RWPE2 (cell line): ENCODE measurements at regions not wholly inside any gene's neighbourhood (a gene's known extent, or its start where the extent isn't known, plus 50 kb on each side); places are given as distances from the start of the nearest gene placed in this dataset.

ENCODE experiments used
- ATAC-seq: fragments of 200-7000 bp; cut with Tn5 transposase; 3 replicates; pipeline ENCODE4 v1.9.1; 2021; ENCODE audit warnings: low read depth
- DNase-seq: peaks from one replicate; pipeline ENCODE4 v3.0.0-alpha.2; 2020; ENCODE audit warnings: low spot score
- H3K27ac ChIP-seq: fragments of 450-650 bp; 2 replicates; pipeline ENCODE4 v1.5.1; 2017; ENCODE audit warnings: mild to moderate bottlenecking; ENCODE audit not compliant: poor library complexity, severe bottlenecking
- H3K27me3 ChIP-seq: fragments of 250-450 bp; sonication (Bioruptor Pico); 2 replicates; pipeline ENCODE4 v1.5.1; 2021; ENCODE audit warnings: mild to moderate bottlenecking, moderate library complexity; ENCODE audit not compliant: insufficient read depth, poor library complexity, severe bottlenecking
- H3K36me3 ChIP-seq: fragments of 250-450 bp; sonication (Bioruptor Pico); 2 replicates; pipeline ENCODE4 v1.5.1; 2020; ENCODE audit warnings: low read depth, mild to moderate bottlenecking, moderate library complexity
- H3K4me1 ChIP-seq: fragments of 250-450 bp; sonication (Bioruptor Pico); 2 replicates; pipeline ENCODE4 v1.5.1; 2021; ENCODE audit warnings: mild to moderate bottlenecking, moderate library complexity; ENCODE audit not compliant: insufficient read depth, poor library complexity, severe bottlenecking
- H3K4me3 ChIP-seq: fragments of 250-450 bp; sonication (Bioruptor Pico); 2 replicates; pipeline ENCODE4 v1.5.1; 2021; ENCODE audit warnings: mild to moderate bottlenecking, moderate library complexity; ENCODE audit not compliant: severe bottlenecking
- H3K9me3 ChIP-seq: fragments of 250-450 bp; sonication (Bioruptor Pico); 2 replicates; pipeline ENCODE4 v1.5.1; 2021; ENCODE audit warnings: mild to moderate bottlenecking, moderate library complexity; ENCODE audit not compliant: severe bottlenecking
- CTCF ChIP-seq: fragments of 450-650 bp; IDR thresholded peaks from one replicate; pipeline ENCODE4 v1.5.1; 2017; ENCODE audit warnings: mild to moderate bottlenecking, moderate library complexity; ENCODE audit not compliant: poor library complexity, severe bottlenecking

GRCh38 chrX:148133105-148133725 lies 152.1 kb downstream of the FMR1NB start:
- H3K9me3 ChIP-seq = no peaks in the 10 kb centered on the region
- no peaks in the 10 kb centered on the region for H3K4me1 ChIP-seq
- H3K27me3 ChIP-seq = no peaks in the 10 kb centered on the region
- no peak overlapping the region for H3K27ac ChIP-seq
- no peak overlapping the region for H3K4me3 ChIP-seq
- ATAC-seq (no peak), DNase-seq (no peak)
- peak; percentile 6 for TF ChIP-seq CTCF
- no peaks in the 10 kb centered on the region for H3K36me3 ChIP-seq

- H3K27ac ChIP-seq = no peak overlapping the region
- no peaks in the 10 kb centered on the region for H3K4me1 ChIP-seq
- no peaks in the 10 kb centered on the region for H3K9me3 ChIP-seq
- no peaks in the 10 kb centered on the region for H3K27me3 ChIP-seq
- no peaks in the 10 kb centered on the region for H3K36me3 ChIP-seq
- no peak for DNase-seq
- no peak overlapping the region for H3K4me3 ChIP-seq
- ATAC-seq = no peak
- TF ChIP-seq CTCF = no peak
Observed at GRCh38 chrX:148134578-148134977, 153.4 kb downstream of the FMR1NB start.

DNA sequence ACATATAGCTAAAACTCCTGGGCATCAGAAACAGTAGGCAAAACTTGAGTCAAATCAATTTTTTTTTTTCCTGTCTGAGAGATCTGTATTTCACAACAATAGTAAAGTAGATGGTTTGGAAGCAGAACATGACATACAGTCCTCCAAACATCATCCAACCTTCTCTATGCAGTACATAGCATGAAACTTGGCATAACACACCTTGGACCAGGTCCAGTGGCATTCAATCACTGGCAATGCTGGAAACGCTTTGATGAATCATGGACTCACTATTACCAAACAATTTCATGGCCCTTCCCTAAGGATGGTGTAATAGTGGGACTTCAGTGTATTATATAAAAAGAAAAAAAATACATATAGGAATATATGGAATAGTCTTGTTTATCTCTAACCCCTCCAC lies 154.6 kb downstream of the FMR1NB start:
- no peak overlapping the region for H3K27ac ChIP-seq
- ATAC-seq (peak; percentile 67), DNase-seq (no peak)
- no peaks in the 10 kb centered on the region for H3K9me3 ChIP-seq
- H3K36me3 ChIP-seq = no peaks in the 10 kb centered on the region
- no peaks in the 10 kb centered on the region for H3K27me3 ChIP-seq
- H3K4me1 ChIP-seq = no peaks in the 10 kb centered on the region
- no peak for TF ChIP-seq CTCF
- H3K4me3 ChIP-seq = no peak overlapping the region

- no peak overlapping the region for H3K27ac ChIP-seq
- H3K36me3 ChIP-seq = no peaks in the 10 kb centered on the region
- no peak overlapping the region for H3K4me3 ChIP-seq
- H3K9me3 ChIP-seq = no peaks in the 10 kb centered on the region
- no peaks in the 10 kb centered on the region for H3K27me3 ChIP-seq
- DNase-seq (no peak), ATAC-seq (no peak)
- H3K4me1 ChIP-seq = no peaks in the 10 kb centered on the region
- TF ChIP-seq CTCF = no peak
Observed at GRCh38 chrX:148146121-148146520, 165.0 kb downstream of the FMR1NB start.

DNA sequence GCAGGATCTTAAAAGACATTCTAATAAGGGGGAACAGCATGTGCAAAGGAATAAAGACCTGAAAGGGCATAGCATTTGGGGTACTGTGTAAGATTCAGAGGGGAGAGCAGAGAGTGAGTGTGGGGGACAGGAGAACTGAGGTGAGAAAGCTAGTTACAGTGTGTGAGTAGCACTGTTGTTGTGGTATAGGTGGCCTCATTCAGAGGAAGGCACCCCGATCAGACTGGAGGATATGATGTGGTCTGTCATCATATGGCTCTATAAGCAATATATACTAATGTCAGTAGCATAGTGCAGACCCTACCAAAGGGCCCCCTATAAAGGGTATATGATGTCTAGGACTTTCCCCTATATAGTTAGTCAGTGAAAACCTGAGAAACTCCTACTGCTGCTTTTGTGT lies 175.8 kb downstream of the FMR1NB start:
- no peaks in the 10 kb centered on the region for H3K4me1 ChIP-seq
- H3K4me3 ChIP-seq = no peak overlapping the region
- ATAC-seq = no peak
- DNase-seq = no peak
- no peaks in the 10 kb centered on the region for H3K9me3 ChIP-seq
- H3K36me3 ChIP-seq = no peaks in the 10 kb centered on the region
- TF ChIP-seq CTCF = no peak
- no peak overlapping the region for H3K27ac ChIP-seq
- H3K27me3 ChIP-seq = no peaks in the 10 kb centered on the region
